ENCODE measurements at regions not wholly inside any gene's neighbourhood (a gene's known extent, or its start where the extent isn't known, plus 50 kb on each side); places are given as distances from the start of the nearest gene placed in this dataset.

DNA sequence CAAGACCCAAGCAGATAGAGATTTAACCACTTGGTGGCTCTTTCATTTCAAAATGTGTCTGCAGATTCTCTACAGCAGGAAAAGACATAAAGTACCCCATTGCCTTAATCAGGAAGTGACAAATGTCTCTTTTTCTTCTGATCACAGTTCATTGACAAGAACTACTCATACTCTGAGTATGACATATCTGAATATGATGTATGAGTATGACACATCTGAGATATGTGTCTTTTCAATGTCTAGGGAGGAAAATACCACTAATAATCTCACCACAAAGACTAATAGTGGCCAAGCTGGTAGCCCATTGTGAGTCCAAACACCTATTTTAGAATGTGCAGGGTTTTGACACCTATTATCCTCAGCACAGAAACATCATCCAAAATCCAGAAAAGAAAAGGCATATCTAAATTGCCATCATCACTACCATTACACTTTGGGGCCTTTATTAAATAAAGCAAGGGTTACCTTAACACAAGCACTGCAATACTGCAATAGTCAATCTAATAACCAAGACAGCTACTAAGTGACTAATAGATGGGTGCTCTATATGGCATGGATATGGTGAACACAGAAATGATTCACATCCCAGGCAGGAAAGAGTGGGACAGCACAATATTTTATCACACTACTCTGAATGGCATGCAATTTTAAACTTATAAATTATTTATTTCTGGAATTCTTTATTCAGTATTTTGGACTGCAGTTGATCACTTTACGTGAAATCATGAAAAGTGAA, 243.7 kb upstream of the FAR2 start:
- Mint-ChIP-seq H3K27me3 (no peaks in the 10 kb centered on the region), H3K4me1 (no peaks in the 10 kb centered on the region), H3K9me3 (peaks cover 8% of the 10 kb centered on the region), H3K4me3 (no peak overlapping the region), H3K27ac (no peak overlapping the region), H3K36me3 (ENCODE audit: low read depth) (no peaks in the 10 kb centered on the region)
- no peak for DNase-seq
- intact Hi-C loops (cut with micrococcal nuclease): no loop called here

DNA sequence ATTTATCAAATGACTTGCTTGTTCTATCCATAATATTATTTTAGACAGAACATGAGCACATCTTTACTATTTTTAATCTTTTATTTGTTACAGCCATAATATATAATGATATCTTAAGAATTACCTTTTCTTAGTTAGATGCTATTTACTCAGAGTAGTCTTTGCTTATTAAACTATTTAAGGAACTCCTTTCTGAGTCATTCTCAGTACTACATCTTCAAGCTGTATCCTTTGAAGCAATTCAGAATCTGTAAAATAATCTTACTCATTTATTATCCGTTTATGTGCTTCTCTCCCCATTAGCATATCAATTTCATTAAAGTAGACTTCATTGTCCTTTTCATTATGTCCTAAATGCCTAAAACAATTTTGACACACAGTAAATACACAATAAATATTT, 240.4 kb upstream of the FAR2 start:
- peaks cover 13% of the 10 kb centered on the region for H3K9me3 Mint-ChIP-seq
- no peaks in the 10 kb centered on the region for H3K27me3 Mint-ChIP-seq
- no peak overlapping the region for H3K27ac Mint-ChIP-seq
- DNase-seq: no peak
- intact Hi-C loops (cut with micrococcal nuclease): no loop called here
- no peaks in the 10 kb centered on the region for H3K36me3 Mint-ChIP-seq (ENCODE audit: low read depth)
- no peaks in the 10 kb centered on the region for H3K4me1 Mint-ChIP-seq
- no peak overlapping the region for H3K4me3 Mint-ChIP-seq

- H3K4me1 Mint-ChIP-seq: no peaks in the 10 kb centered on the region
- intact Hi-C loops (cut with micrococcal nuclease): no loop called here
- no peaks in the 10 kb centered on the region for H3K27me3 Mint-ChIP-seq
- peaks cover 19% of the 10 kb centered on the region for H3K9me3 Mint-ChIP-seq
- no peak for DNase-seq
- H3K36me3 Mint-ChIP-seq (ENCODE audit: low read depth): peaks cover 1% of the 10 kb centered on the region
- H3K4me3 Mint-ChIP-seq: no peak overlapping the region
- no peak overlapping the region for H3K27ac Mint-ChIP-seq
These were observed 239.8 kb upstream of the FAR2 start for GRCh38 chr12:28909291-28909690.

- Mint-ChIP-seq H3K9me3 (peaks cover 9% of the 10 kb centered on the region), H3K27ac (no peak overlapping the region), H3K36me3 (ENCODE audit: low read depth) (no peaks in the 10 kb centered on the region), H3K4me3 (no peak overlapping the region), H3K4me1 (no peaks in the 10 kb centered on the region), H3K27me3 (no peaks in the 10 kb centered on the region)
- intact Hi-C loops (cut with micrococcal nuclease): no loop called here
- DNase-seq: no peak
These were observed 223.2 kb upstream of the FAR2 start for GRCh38 chr12:28925719-28926376.

DNA sequence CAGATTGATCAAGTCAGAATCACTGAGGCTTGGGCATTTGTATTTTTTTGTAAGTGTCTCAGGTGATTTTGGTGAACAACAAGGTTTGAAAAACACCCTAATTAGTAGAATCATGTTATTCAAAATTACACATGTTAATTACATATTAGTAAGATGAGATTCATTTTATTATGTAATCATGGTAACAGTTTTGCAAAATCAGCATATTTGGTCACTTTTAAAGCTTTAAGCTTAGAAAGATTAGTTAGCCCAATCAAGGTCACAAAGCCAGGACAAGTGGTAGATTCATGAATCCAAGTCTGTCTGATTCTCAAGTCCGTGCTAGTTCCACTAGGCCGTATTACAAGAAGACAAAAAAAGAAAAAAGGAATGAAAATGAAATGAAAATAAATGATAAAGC, 218.4 kb upstream of the FAR2 start:
- H3K4me1 Mint-ChIP-seq: no peaks in the 10 kb centered on the region
- intact Hi-C loops (cut with micrococcal nuclease): no loop called here

GRCh38 chr12:28933176-28933575, 215.9 kb upstream of the FAR2 start:
- intact Hi-C loops (cut with micrococcal nuclease): no loop called here
- H3K4me1 Mint-ChIP-seq: no peaks in the 10 kb centered on the region
- H3K27ac Mint-ChIP-seq: no peak overlapping the region
- no peaks in the 10 kb centered on the region for H3K27me3 Mint-ChIP-seq
- DNase-seq: no peak
- no peak overlapping the region for H3K4me3 Mint-ChIP-seq
- H3K36me3 Mint-ChIP-seq (ENCODE audit: low read depth): no peaks in the 10 kb centered on the region
- no peaks in the 10 kb centered on the region for H3K9me3 Mint-ChIP-seq

More for the DNA sequence above, 218.4 kb upstream of the FAR2 start:
- no peaks in the 10 kb centered on the region for H3K27me3 Mint-ChIP-seq
- H3K27ac Mint-ChIP-seq: no peak overlapping the region
- no peak overlapping the region for H3K4me3 Mint-ChIP-seq
- H3K36me3 Mint-ChIP-seq (ENCODE audit: low read depth): no peaks in the 10 kb centered on the region
- DNase-seq: no peak
- peaks cover 3% of the 10 kb centered on the region for H3K9me3 Mint-ChIP-seq

DNA sequence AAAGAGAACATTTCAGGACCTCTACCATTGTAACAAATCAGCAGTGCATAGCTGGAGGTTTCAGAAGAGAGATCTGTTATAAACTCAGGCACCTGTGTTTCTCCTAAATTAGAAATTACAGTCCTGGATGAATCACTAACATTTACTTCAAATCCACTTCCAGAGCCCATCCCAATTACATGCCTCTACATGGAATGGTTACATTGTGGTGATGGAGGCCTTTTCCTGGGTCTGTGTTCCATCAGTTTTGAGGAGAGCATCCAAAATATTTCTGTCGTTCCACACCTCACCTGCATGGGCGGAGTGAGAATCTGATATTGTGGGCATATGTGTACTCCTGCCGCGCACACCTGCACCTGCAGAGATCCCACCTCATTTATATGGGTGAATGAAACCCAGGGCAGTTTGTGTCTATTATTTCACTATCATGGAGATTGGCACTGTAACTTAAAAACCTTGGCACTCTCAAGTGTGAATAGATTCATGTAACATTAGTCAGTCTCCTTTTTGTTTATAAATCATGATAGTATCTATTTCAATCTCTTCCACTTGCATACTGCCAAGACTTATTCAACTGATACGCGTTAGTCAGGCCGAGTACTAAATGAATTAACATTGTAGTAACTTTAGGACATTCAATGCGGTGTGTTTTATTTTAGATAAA, 215.1 kb upstream of the FAR2 start:
- intact Hi-C loops (cut with micrococcal nuclease): no loop called here
- Mint-ChIP-seq H3K9me3 (no peaks in the 10 kb centered on the region), H3K27me3 (no peaks in the 10 kb centered on the region), H3K4me1 (no peaks in the 10 kb centered on the region), H3K27ac (no peak overlapping the region), H3K4me3 (no peak overlapping the region), H3K36me3 (ENCODE audit: low read depth) (no peaks in the 10 kb centered on the region)
- DNase-seq: no peak

- intact Hi-C loops (cut with micrococcal nuclease): no loop called here
- no peaks in the 10 kb centered on the region for H3K27me3 Mint-ChIP-seq
- no peak for DNase-seq
- no peaks in the 10 kb centered on the region for H3K9me3 Mint-ChIP-seq
- no peaks in the 10 kb centered on the region for H3K36me3 Mint-ChIP-seq (ENCODE audit: low read depth)
- no peak overlapping the region for H3K27ac Mint-ChIP-seq
- no peak overlapping the region for H3K4me3 Mint-ChIP-seq
- H3K4me1 Mint-ChIP-seq: no peaks in the 10 kb centered on the region
These were observed 212.9 kb upstream of the FAR2 start for GRCh38 chr12:28936221-28936620.

DNA sequence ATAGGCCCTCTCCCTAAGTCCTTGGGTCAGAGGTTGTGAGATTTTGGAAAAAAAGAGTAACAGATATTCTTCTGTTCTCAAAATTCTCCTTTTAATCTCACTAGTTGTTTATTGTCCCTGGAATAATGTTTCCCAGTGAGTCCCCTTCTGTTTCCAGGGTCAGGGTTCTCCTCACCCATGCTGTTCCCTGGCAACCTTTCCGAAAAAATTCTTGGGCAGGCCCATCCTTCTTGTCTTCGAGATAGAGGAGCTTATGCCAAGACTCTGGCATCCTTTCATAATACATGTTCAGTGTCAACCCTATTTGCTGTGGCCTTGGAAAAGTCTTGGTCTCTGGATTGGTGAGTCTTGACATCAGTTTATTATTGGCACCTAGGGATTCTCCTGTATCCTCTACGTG, 212.4 kb upstream of the FAR2 start:
- DNase-seq: no peak
- Mint-ChIP-seq H3K27me3 (no peaks in the 10 kb centered on the region), H3K4me3 (no peak overlapping the region), H3K36me3 (ENCODE audit: low read depth) (no peaks in the 10 kb centered on the region), H3K9me3 (no peaks in the 10 kb centered on the region), H3K4me1 (no peaks in the 10 kb centered on the region), H3K27ac (no peak overlapping the region)
- intact Hi-C loops (cut with micrococcal nuclease): no loop called here

- no peak for DNase-seq
- Mint-ChIP-seq H3K9me3 (no peaks in the 10 kb centered on the region), H3K27ac (no peak overlapping the region), H3K27me3 (no peaks in the 10 kb centered on the region), H3K4me3 (no peak overlapping the region), H3K36me3 (ENCODE audit: low read depth) (no peaks in the 10 kb centered on the region), H3K4me1 (no peaks in the 10 kb centered on the region)
- intact Hi-C loops (cut with micrococcal nuclease): no loop called here
These were observed 211.9 kb upstream of the FAR2 start for GRCh38 chr12:28937196-28937595.

- no peaks in the 10 kb centered on the region for H3K36me3 Mint-ChIP-seq (ENCODE audit: low read depth)
- H3K27me3 Mint-ChIP-seq: no peaks in the 10 kb centered on the region
- no peak overlapping the region for H3K4me3 Mint-ChIP-seq
- no peak overlapping the region for H3K27ac Mint-ChIP-seq
- no peak for DNase-seq
- H3K4me1 Mint-ChIP-seq: no peaks in the 10 kb centered on the region
- intact Hi-C loops (cut with micrococcal nuclease): no loop called here
- no peaks in the 10 kb centered on the region for H3K9me3 Mint-ChIP-seq
These were observed 211.0 kb upstream of the FAR2 start for GRCh38 chr12:28938056-28938455.

DNA sequence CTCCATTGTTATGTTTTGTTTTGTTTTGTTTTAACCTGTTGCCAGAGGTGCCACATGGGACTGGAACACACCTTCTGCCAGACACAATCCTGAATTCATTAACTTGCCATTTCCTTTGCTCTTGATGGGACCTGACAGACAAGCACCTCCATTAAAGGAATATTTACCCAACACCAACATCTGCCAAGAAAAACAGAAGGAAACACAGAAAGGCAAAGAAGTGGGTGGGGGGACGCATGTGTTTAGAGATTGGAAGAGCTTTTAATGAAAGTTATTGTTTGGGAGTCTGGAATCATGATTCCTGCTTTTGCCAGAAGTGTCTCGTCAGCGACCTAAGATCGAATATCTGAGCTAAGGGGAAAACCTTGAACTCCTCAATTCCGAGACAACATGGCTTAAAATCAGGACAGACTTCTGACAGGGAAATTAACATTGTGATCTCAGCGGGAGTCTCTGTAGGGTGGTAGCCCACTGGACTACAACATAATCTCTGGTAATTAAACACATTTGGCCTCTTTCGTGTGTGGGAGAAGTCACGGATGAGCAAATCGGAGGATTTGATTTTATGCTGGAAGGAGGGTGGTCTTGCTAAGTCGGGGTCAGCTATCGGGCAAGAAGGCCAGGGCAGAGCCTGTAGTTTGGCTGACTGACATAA, 210.4 kb upstream of the FAR2 start:
- intact Hi-C loops (cut with micrococcal nuclease): no loop called here
- Mint-ChIP-seq H3K36me3 (ENCODE audit: low read depth) (no peaks in the 10 kb centered on the region), H3K4me3 (no peak overlapping the region), H3K27ac (no peak overlapping the region), H3K4me1 (no peaks in the 10 kb centered on the region), H3K9me3 (no peaks in the 10 kb centered on the region), H3K27me3 (no peaks in the 10 kb centered on the region)
- no peak for DNase-seq

DNA sequence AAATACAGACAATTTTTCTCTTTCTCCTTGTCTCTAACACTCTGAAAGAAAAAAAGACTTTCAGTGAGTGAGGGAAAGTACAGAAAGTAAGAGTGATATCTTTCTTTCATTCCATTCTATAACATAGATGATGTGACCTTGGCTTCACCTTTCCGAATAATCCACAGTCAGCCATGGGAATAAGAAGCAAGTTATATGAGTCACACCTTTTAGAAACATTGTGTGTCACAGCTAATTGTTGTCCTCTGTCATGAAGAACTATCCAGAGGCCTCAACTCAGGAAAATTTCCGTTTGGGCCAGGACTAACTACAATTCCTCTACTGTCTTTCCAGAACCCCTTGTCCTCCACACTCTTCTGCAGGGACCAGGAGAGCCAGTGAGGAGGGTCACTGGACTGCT, 209.7 kb upstream of the FAR2 start:
- Mint-ChIP-seq H3K27ac (no peak overlapping the region), H3K9me3 (no peaks in the 10 kb centered on the region), H3K36me3 (ENCODE audit: low read depth) (no peaks in the 10 kb centered on the region), H3K27me3 (no peaks in the 10 kb centered on the region), H3K4me3 (no peak overlapping the region), H3K4me1 (no peaks in the 10 kb centered on the region)
- intact Hi-C loops (cut with micrococcal nuclease): no loop called here
- no peak for DNase-seq

- no peak for DNase-seq
- Mint-ChIP-seq H3K27me3 (no peaks in the 10 kb centered on the region), H3K4me3 (no peak overlapping the region), H3K36me3 (ENCODE audit: low read depth) (no peaks in the 10 kb centered on the region), H3K4me1 (no peaks in the 10 kb centered on the region), H3K27ac (no peak overlapping the region), H3K9me3 (no peaks in the 10 kb centered on the region)
- intact Hi-C loops (cut with micrococcal nuclease): no loop called here
These were observed 207.8 kb upstream of the FAR2 start for GRCh38 chr12:28941248-28941647.
